Iris pigment epithelial cell (primary cell): ENCODE measurements at regions not wholly inside any gene's neighbourhood (a gene's known extent, or its start where the extent isn't known, plus 50 kb on each side); places are given as distances from the start of the nearest gene placed in this dataset.
A peak's percentile ranks its signal among the peaks of the same experiment; 100 is the strongest.
"Not testable (repeated sequence)": the region's sequence is repeated elsewhere in the genome, so short reads cannot be mapped to it uniquely, and the experiment has no call there.

Experiments used
- DNase-seq: peaks from one replicate; pipeline ENCODE4 v3.0.0-alpha.2; 2011; ENCODE audit warnings: low read depth

DNA sequence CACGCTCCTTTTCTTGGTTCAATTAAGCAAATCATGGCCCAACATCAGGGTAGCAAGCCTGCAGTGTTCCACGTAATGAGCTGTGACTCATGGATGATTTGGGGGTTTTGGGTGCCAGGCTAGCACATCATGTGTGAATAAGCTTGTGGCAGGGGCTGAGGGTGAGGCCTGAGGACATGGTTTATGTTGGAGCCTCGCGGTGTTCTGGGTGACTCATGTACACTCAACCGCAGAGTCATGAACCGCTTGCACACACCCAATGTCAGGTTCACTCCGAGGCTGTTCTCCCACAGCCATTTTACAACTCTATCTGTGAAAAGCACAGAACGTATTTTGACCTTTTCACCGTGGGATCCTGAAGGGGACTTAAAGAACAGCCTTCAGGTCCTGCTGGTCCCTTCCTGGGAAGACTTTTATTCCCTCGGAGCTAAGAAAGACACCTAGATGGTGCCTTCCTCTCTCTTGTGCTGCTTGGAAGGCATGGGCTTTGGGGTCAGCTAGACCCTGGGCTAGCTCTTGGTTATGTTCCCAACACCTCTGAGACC is 139.9 kb upstream of the ZEB2 start:
- peak; percentile 97 for DNase-seq

DNA sequence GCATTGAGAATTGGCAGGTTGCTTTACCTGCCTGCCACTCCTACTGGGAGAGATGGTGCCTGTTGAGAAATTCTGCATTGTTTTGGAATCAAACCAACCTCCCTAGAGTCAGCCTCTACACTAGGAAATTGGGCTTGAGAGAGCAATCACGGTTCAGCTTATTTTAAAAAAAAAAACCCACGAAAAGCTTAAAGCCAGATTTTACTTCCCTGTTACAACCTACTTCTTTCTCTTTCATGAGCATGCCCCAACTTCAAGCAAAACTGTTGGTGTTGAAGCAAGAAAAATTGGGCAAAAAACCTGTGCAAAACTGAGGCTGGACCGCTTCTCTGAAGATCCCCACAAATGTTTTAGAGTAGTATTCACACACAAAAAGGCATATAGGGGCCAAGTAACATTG is 134.6 kb upstream of the ZEB2 start:
- DNase-seq: no peak

GRCh38 chr2:144650907-144651306 is 131.0 kb upstream of the ZEB2 start:
- no peak for DNase-seq

DNA sequence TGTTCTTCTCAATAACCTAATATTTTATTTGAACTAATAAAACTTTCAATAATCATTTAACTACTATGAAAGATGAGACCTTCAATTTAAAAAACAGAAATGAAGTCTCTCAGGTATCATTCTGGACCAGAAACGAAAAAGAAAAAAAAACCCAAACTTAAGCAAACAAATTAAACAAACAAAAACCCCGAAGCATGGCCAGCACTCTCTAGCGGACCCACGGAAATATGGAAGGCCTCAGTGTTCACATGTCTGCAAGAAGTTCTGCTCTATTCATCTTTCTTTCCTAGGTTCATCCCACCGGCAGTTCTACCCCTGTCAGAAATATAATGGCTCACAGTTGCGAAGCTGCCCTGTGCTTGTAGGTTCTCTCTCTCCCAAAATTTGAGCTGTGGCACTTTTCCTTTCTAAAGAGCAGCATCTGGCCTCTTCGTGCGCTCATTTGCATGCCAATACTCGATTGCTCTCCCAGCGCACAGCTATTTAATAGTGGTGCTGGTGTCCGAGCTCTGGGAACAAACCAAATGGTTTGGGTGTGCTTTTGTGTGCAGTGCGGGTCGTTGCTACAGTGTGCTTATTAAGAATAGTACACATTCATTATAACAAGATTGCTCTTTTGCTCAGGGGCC is 129.0 kb upstream of the ZEB2 start:
- no peak for DNase-seq

DNA sequence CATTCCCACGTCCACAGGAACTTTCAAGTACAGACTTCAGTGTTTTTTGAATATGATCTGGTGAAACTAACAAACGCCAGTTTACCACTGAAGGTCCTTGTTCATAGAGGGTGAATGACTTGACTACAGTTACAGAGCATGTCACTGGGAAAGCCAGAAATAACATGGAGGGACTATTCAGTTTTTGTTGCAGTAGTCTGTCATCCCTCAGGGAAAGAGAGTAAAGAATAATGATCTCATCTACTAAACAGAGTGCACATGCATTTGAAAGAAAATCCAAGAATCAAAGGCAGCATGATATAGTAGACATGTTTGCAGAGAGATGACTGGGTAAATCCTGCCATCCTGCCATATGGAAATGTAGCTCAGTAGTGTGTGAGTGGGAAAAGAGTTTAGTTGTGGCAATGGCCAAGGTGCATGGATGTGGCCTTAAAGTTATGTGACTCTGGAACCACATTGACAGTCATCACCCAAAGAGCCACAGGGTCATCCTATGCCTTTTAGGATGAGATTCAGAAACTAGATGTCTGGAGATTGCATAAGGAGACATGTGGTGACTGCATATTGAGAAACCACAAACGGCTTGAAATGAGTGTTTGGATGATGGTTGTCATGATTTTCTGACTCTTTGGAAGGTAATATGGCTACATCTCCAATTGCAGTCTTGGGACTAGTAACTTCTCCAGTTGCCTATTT is 125.3 kb upstream of the ZEB2 start:
- DNase-seq: peak; percentile 26

DNA sequence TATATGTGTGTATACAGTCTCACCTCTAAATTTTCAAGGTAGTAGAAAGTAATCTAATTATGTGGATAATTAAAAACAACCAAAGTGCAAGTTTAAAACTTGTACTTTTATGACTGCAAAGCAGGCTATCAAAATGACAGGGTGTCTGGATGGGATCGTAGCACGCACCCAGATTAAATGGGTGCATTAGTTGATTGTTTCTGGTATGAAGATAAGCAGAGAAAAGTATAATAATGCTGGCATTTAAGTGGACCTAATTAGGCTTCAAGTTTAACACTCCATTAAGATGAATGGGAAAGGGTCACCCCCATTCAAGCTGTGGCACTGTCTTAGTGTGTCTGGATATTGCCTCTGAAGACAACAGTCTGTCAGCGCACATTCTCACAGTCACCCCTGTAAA is 124.6 kb upstream of the ZEB2 start:
- DNase-seq: no peak

GRCh38 chr2:144643537-144644336 is 123.8 kb upstream of the ZEB2 start:
- peak; percentile 25 for DNase-seq

- DNase-seq: no peak
Measured at GRCh38 chr2:144642856-144643255, 122.9 kb upstream of the ZEB2 start.

- DNase-seq: no peak
Measured at GRCh38 chr2:144642131-144642530, 122.2 kb upstream of the ZEB2 start.

- not testable (repeated sequence) for DNase-seq
Measured at GRCh38 chr2:144638250-144638649, 118.3 kb upstream of the ZEB2 start.

- not testable (repeated sequence) for DNase-seq
Measured at GRCh38 chr2:144636860-144637259, 116.9 kb upstream of the ZEB2 start.

DNA sequence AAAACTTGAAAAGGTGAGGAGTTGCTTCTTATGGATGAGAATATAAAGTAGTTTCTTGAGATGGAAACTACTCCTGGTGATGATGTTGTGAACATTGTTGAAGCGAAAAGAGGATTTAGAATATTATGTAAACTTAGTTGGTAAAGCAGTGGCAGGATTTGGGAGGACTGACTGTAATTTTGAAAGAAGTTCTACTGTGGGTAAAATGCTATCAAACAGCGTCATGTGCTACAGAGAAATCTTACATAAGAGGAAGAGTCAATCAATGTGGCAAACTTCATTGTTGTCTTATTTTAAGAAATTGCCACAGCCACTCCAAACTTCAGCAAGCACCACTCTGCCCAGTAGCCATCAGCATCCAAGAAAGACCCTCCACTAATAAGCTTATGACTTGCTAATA is 112.9 kb upstream of the ZEB2 start:
- no peak for DNase-seq

- DNase-seq: no peak
Measured at GRCh38 chr2:144631636-144632035, 111.7 kb upstream of the ZEB2 start.

- DNase-seq: no peak
Measured at GRCh38 chr2:144630459-144631215, 110.7 kb upstream of the ZEB2 start.

- DNase-seq: peak; percentile 30
Measured at GRCh38 chr2:144629935-144630334, 110.0 kb upstream of the ZEB2 start.

GRCh38 chr2:144628566-144628965 is 108.6 kb upstream of the ZEB2 start:
- DNase-seq: no peak

GRCh38 chr2:144625626-144626025 is 105.7 kb upstream of the ZEB2 start:
- no peak for DNase-seq

- no peak for DNase-seq
Measured at GRCh38 chr2:144625226-144625625, 105.3 kb upstream of the ZEB2 start.

DNA sequence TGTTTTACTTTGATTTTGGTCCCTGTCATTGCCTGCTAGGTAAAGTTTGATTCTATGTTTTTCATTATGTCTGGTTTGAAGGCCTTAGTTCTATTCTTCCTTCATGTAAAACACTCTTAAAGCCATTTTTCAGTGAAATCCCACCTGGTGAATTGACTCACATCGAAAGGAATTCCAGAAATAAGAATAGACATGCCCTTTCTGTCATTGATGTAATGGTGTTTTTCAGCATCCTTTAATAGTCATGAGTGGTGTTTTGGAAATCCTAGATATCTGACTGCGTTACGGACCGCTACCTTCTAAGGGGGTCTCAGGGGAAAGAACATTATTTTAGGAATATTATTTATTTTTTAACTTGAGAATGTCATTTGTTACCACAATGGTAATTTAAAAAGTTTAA is 104.5 kb upstream of the ZEB2 start:
- DNase-seq: no peak

- DNase-seq: not testable (repeated sequence)
Measured at GRCh38 chr2:144622373-144622772, 102.5 kb upstream of the ZEB2 start.

- no peak for DNase-seq
Measured at GRCh38 chr2:144621266-144621665, 101.3 kb upstream of the ZEB2 start.

- no peak for DNase-seq
Measured at GRCh38 chr2:144619760-144620159, 99.8 kb upstream of the ZEB2 start.
